GM19239 (cell line): ENCODE measurements at regions not wholly inside any gene's neighbourhood (a gene's known extent, or its start where the extent isn't known, plus 50 kb on each side); places are given as distances from the start of the nearest gene placed in this dataset.

ENCODE experiments used
- DNase-seq: peaks from one replicate; pipeline ENCODE4 v3.0.0; 2011; ENCODE audit warnings: low spot score; ENCODE audit not compliant: insufficient read length
- FAIRE-seq: peaks from 2 replicates; lab custom pipeline; 2011; peaks lifted over from hg19 to GRCh38; lab: Jason Lieb, UNC

- DNase-seq (no peak), FAIRE-seq (no peak)
Observed at GRCh38 chr2:37469126-37469525, 124.7 kb downstream of the QPCT start.

- FAIRE-seq, result no peak
Observed at GRCh38 chr2:37471104-37471503, 126.7 kb downstream of the QPCT start.

GRCh38 chr2:37471994-37472393, 127.6 kb downstream of the QPCT start:
- no peak for FAIRE-seq
- no peak for DNase-seq

More at GRCh38 chr2:37471104-37471503, 126.7 kb downstream of the QPCT start:
- DNase-seq, result no peak

GRCh38 chr2:37472959-37473358, 128.5 kb downstream of the QPCT start:
- FAIRE-seq (no peak), DNase-seq (no peak)

- no peak for DNase-seq
- FAIRE-seq, result no peak
Observed at GRCh38 chr2:37476411-37476810, 132.0 kb downstream of the QPCT start.

GRCh38 chr2:37477921-37478320, 133.5 kb downstream of the QPCT start:
- DNase-seq (no peak), FAIRE-seq (no peak)

- DNase-seq, result no peak
- FAIRE-seq, result no peak
Observed at GRCh38 chr2:37481244-37481643, 136.8 kb downstream of the QPCT start.

- FAIRE-seq, result no peak
Observed at GRCh38 chr2:37489041-37489456, 144.6 kb downstream of the QPCT start.

GRCh38 chr2:37489536-37489935, 145.1 kb downstream of the QPCT start:
- FAIRE-seq (no peak), DNase-seq (no peak)

More at GRCh38 chr2:37489041-37489456, 144.6 kb downstream of the QPCT start:
- no peak for DNase-seq

GRCh38 chr2:37493425-37493824, 149.0 kb downstream of the QPCT start:
- no peak for FAIRE-seq

GRCh38 chr2:37499113-37499512, 154.7 kb downstream of the QPCT start:
- no peak for DNase-seq

More at GRCh38 chr2:37493425-37493824, 149.0 kb downstream of the QPCT start:
- no peak for DNase-seq

GRCh38 chr2:37500031-37500430, 155.6 kb downstream of the QPCT start:
- DNase-seq (no peak), FAIRE-seq (no peak)

More at GRCh38 chr2:37499113-37499512, 154.7 kb downstream of the QPCT start:
- FAIRE-seq, result no peak

- DNase-seq (no peak), FAIRE-seq (no peak)
Observed at GRCh38 chr2:37501113-37501512, 156.7 kb downstream of the QPCT start.

- no peak for FAIRE-seq
- no peak for DNase-seq
Observed at GRCh38 chr2:37506407-37507050, 162.1 kb downstream of the QPCT start.

- FAIRE-seq (no peak), DNase-seq (no peak)
Observed at GRCh38 chr2:37507051-37507410, 162.6 kb downstream of the QPCT start.

GRCh38 chr2:37507703-37508102, 163.3 kb downstream of the QPCT start:
- DNase-seq (no peak), FAIRE-seq (no peak)

- DNase-seq, result no peak
- FAIRE-seq, result no peak
Observed at GRCh38 chr2:37512971-37513370, 158.5 kb downstream of the CDC42EP3 start.

GRCh38 chr2:37523814-37524362, 147.6 kb downstream of the CDC42EP3 start:
- FAIRE-seq, result no peak

GRCh38 chr2:37526323-37526722, 145.1 kb downstream of the CDC42EP3 start:
- no peak for FAIRE-seq
- DNase-seq, result no peak

More at GRCh38 chr2:37523814-37524362, 147.6 kb downstream of the CDC42EP3 start:
- DNase-seq, result no peak

GRCh38 chr2:37526856-37527255, 144.6 kb downstream of the CDC42EP3 start:
- FAIRE-seq (no peak), DNase-seq (no peak)

- FAIRE-seq, result no peak
- no peak for DNase-seq
Observed at GRCh38 chr2:37527361-37527760, 144.1 kb downstream of the CDC42EP3 start.

GRCh38 chr2:37529830-37530415, 141.5 kb downstream of the CDC42EP3 start:
- no peak for DNase-seq

More at GRCh38 chr2:37529830-37530415, 141.5 kb downstream of the CDC42EP3 start:
- FAIRE-seq, result no peak
